Ovary (tissue), 3 donors: ENCODE measurements at regions not wholly inside any gene's neighbourhood (a gene's known extent, or its start where the extent isn't known, plus 50 kb on each side); places are given as distances from the start of the nearest gene placed in this dataset.

Experiments used
- CTCF ChIP-seq, 3 donors: fragments of 450-650 bp in 2 of 3; fragments of 200-600 bp in 1 of 3; IDR thresholded peaks; one replicate each; pipeline versions ENCODE4 v1.5.1 to v1.8.0; 2016 to 2022; ENCODE audit warnings: antibody characterized with exemption in 3 of 3, mild to moderate bottlenecking in 1 of 3
- EP300 ChIP-seq: sonication (generic); formaldehyde crosslinking; IDR thresholded peaks from one replicate; pipeline ENCODE4 v1.6.1; 2017; ENCODE audit warnings: antibody characterized with exemption
- POLR2A ChIP-seq: fragments of 450-650 bp; IDR thresholded peaks from one replicate; pipeline ENCODE4 v1.6.1; 2017; ENCODE audit warnings: antibody characterized with exemption, mild to moderate bottlenecking, moderate library complexity
- donor health status: DM: no; HTN: no; CAD: no.

- TF ChIP-seq CTCF (IDR thresholded peaks at IDR 0.05) (no peak), POLR2A (no peak), EP300 (no peak)
These were observed 374.7 kb downstream of the CD109 start for GRCh38 chr6:74070711-74071110.
